ENCODE measurements at regions not wholly inside any gene's neighbourhood (a gene's known extent, or its start where the extent isn't known, plus 50 kb on each side); places are given as distances from the start of the nearest gene placed in this dataset.

- Histone ChIP-seq H3K9ac (ENCODE audit: insufficient read depth in 1 of 2, low read depth in 2 of 2, low read length in 2 of 2) (no peak overlapping the region), H3K4me1 (replicated peaks in 1 of 2; ENCODE audit: control insufficient read depth in 2 of 2, insufficient read depth in 2 of 2, low read length in 2 of 2) (no peaks in the 10 kb centered on the region), H3K79me2 (ENCODE audit: control insufficient read depth, insufficient read depth, low read length) (no peaks in the 10 kb centered on the region), H3K36me3 (ENCODE audit: control insufficient read depth, insufficient read depth, low read length) (no peaks in the 10 kb centered on the region), H3K27ac (ENCODE audit: extremely low read depth, low read depth, low read length) (no peak overlapping the region), H3K4me2 (ENCODE audit: insufficient read depth, low read length) (no peak overlapping the region), H2AFZ (ENCODE audit: low read depth, low read length) (no peak overlapping the region), H4K20me1 (replicated peaks; ENCODE audit: control insufficient read depth, insufficient read depth, low read length) (no peaks in the 10 kb centered on the region), H3K4me3 (no peak overlapping the region), H3K27me3 (ENCODE audit: control insufficient read depth in 2 of 2, insufficient read depth in 2 of 2, low read length in 2 of 2) (no peaks in the 10 kb centered on the region), H3K9me1 (ENCODE audit: control insufficient read depth, insufficient read depth, low read length) (no peaks in the 10 kb centered on the region), H3K9me3 (replicated peaks; ENCODE audit: control insufficient read depth, insufficient read depth, low read depth, low read length) (no peaks in the 10 kb centered on the region)
- intact Hi-C loops (cut with micrococcal nuclease) (no loop called here), in situ Hi-C loops (cut with MboI) (no loop called here)
- ATAC-seq = no peak
- FAIRE-seq = no peak
- ChIA-PET POLR2A (no interaction called here), CTCF (ENCODE audit: low intra/inter-chr PET ratio) (no interaction called here)
- no TSS peak for BruUV-seq (replicated peaks)
- TF ChIP-seq MCM5 (IDR thresholded peaks at IDR 0.05; ENCODE audit: low read depth) (no peak), ZNF316 (IDR thresholded peaks at IDR 0.05) (peak; percentile 26; the same call in 1 of the 2 replicates), KLF13 (tag; IDR thresholded peaks at IDR 0.05; ENCODE audit: borderline replicate concordance, low read depth) (no peak), JUND (IDR thresholded peaks at IDR 0.05; ENCODE audit: borderline replicate concordance, low read depth, low read length) (no peak), JUND (tag; IDR thresholded peaks at IDR 0.05; ENCODE audit: borderline replicate concordance, low read depth, low read length) (no peak)
- DNase-seq (ENCODE audit: extremely low read depth in 1 of 4, low spot score in 3 of 4) = no peak
- 0% methylated on average over 2 of the region's 2 CpGs for whole genome bisulfite sequencing (ENCODE audit: insufficient coverage, low coverage, missing lambda C conversion rate)
These were observed 193.9 kb upstream of the ID4 start for GRCh38 chr6:19643287-19643686.

DNA sequence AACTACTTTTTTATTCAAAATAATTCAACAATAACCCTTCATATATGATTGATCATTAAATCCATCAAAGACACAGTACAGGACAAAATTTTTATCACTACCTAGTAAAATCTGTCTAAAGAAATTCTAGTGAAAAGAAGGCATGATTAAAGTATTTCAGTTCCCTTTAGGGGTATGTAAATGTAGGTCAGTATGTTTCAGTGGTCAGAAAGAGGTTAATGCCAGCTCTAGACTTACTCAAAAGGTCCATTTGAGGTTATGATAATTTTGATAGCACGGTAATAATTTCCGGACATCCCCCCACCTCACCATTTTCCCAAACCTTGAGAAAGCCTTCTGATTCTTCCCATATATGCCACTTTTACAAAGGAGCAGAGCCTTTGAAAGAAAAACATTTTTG is 193.5 kb upstream of the ID4 start:
- Histone ChIP-seq H3K9me1 (ENCODE audit: control insufficient read depth, insufficient read depth, low read length) (no peaks in the 10 kb centered on the region), H3K27me3 (ENCODE audit: control insufficient read depth in 2 of 2, insufficient read depth in 2 of 2, low read length in 2 of 2) (no peaks in the 10 kb centered on the region), H3K4me2 (ENCODE audit: insufficient read depth, low read length) (no peak overlapping the region), H3K9me3 (replicated peaks; ENCODE audit: control insufficient read depth, insufficient read depth, low read depth, low read length) (no peaks in the 10 kb centered on the region), H3K4me1 (replicated peaks in 1 of 2; ENCODE audit: control insufficient read depth in 2 of 2, insufficient read depth in 2 of 2, low read length in 2 of 2) (no peaks in the 10 kb centered on the region), H4K20me1 (replicated peaks; ENCODE audit: control insufficient read depth, insufficient read depth, low read length) (no peaks in the 10 kb centered on the region), H3K79me2 (ENCODE audit: control insufficient read depth, insufficient read depth, low read length) (no peaks in the 10 kb centered on the region), H2AFZ (ENCODE audit: low read depth, low read length) (no peak overlapping the region), H3K4me3 (no peak overlapping the region), H3K9ac (ENCODE audit: insufficient read depth in 1 of 2, low read depth in 2 of 2, low read length in 2 of 2) (no peak overlapping the region), H3K36me3 (ENCODE audit: control insufficient read depth, insufficient read depth, low read length) (no peaks in the 10 kb centered on the region), H3K27ac (ENCODE audit: extremely low read depth, low read depth, low read length) (no peak overlapping the region)
- no peak for DNase-seq (ENCODE audit: extremely low read depth in 1 of 4, low spot score in 3 of 4)
- BruUV-seq (replicated peaks) = no TSS peak
- no peak for ATAC-seq
- in situ Hi-C loops (cut with MboI) = no loop called here
- intact Hi-C loops (cut with micrococcal nuclease) = no loop called here
- ChIA-PET POLR2A (no interaction called here), CTCF (ENCODE audit: low intra/inter-chr PET ratio) (no interaction called here)
- FAIRE-seq = no peak
- 0% methylated on average over 2 of the region's 2 CpGs for WGBS (ENCODE audit: insufficient coverage, low coverage, missing lambda C conversion rate)
- TF ChIP-seq CBX2 (IDR thresholded peaks at IDR 0.05; ENCODE audit: insufficient read depth, low read length, poor library complexity, severe bottlenecking) = no peak
- no peak for TF ChIP-seq SP2 (IDR thresholded peaks at IDR 0.05; ENCODE audit: extremely low read depth, low read depth, low read length, poor library complexity, severe bottlenecking)
- TF ChIP-seq EHMT2 (IDR thresholded peaks at IDR 0.05) = no peak
- TF ChIP-seq FOSL1 (tag; conservative IDR thresholded peaks at IDR 0.05) = no peak
- TF ChIP-seq MTA2 (IDR thresholded peaks at IDR 0.05; ENCODE audit: low read depth) = no peak
- TF ChIP-seq XRCC3 (IDR thresholded peaks at IDR 0.05) = no peak
